ENCODE measurements at regions not wholly inside any gene's neighbourhood (a gene's known extent, or its start where the extent isn't known, plus 50 kb on each side); places are given as distances from the start of the nearest gene placed in this dataset.
"Not testable (repeated sequence)": the region's sequence is repeated elsewhere in the genome, so short reads cannot be mapped to it uniquely, and the experiment has no call there.

DNA sequence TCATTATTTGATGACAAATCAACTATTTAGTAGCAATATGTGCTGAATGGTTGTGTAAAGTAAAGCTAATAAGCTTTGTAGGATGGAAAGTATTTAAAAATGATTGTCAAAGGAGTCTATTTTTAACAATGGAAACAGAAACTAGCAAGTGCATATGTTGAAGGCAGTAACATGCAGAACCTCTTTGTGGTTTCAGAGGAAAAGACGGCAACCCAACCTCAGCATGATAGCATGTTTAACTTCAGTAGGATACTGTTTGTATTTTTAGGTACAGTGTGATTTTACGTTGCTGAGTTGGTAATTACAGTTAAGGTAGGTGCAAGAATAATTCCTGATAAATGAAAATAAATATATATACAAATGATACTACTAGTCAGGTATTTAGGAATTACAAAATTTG is 289.7 kb downstream of the RBMY1J start:
- not testable (repeated sequence) for H3K36me3 ChIP-seq (ENCODE audit: control insufficient read depth, insufficient read depth, low read length); FAIRE-seq; DNase-seq (ENCODE audit: low read depth)

GRCh38 chrY:22727753-22728152 is 256.3 kb upstream of the BPY2 start:
- H3K27me3 ChIP-seq (ENCODE audit: control insufficient read depth, insufficient read depth, low read length) = no peaks in the 10 kb centered on the region
- no peaks in the 10 kb centered on the region for H3K36me3 ChIP-seq (ENCODE audit: control insufficient read depth, insufficient read depth, low read length)
- DNase-seq (ENCODE audit: low read depth) (no peak), FAIRE-seq (no peak)
- no peak for TF ChIP-seq CTCF (IDR thresholded peaks at IDR 0.05; ENCODE audit: insufficient read depth, low read length, severe bottlenecking)
- H3K4me3 ChIP-seq (ENCODE audit: low read depth, low read length) = no peak overlapping the region

More for the DNA sequence above, 289.7 kb downstream of the RBMY1J start:
- H3K4me3 ChIP-seq (ENCODE audit: low read depth, low read length); H3K27me3 ChIP-seq (ENCODE audit: control insufficient read depth, insufficient read depth, low read length): not testable (repeated sequence)

- not testable (repeated sequence) for H3K36me3 ChIP-seq (ENCODE audit: control insufficient read depth, insufficient read depth, low read length); FAIRE-seq; H3K27me3 ChIP-seq (ENCODE audit: control insufficient read depth, insufficient read depth, low read length); H3K4me3 ChIP-seq (ENCODE audit: low read depth, low read length)
- DNase-seq (ENCODE audit: low read depth) = peak; percentile 0
These were observed 252.2 kb upstream of the BPY2 start for GRCh38 chrY:22731897-22732296.

All from bronchial epithelial cell (primary cell).